Activated T-helper 17 cell treated with anti-CD3 and anti-CD28 coated beads, Interleukin-2, amount 50 U/mL, for 72 hours (primary cell): ENCODE measurements at regions not wholly inside any gene's neighbourhood (a gene's known extent, or its start where the extent isn't known, plus 50 kb on each side); places are given as distances from the start of the nearest gene placed in this dataset.

Source experiments
- ATAC-seq: fragments of 150-1000 bp; cut with Tn5 transposase; replicated peaks from 2 replicates; pipeline ENCODE4 v1.10.0; 2021; ENCODE audit warnings: mild to moderate bottlenecking, moderate library complexity
- H3K27ac Mint-ChIP-seq: one replicate; pipeline ENCODE4 v1.8.0; 2022; ENCODE audit warnings: mixed read lengths
- H3K27me3 Mint-ChIP-seq: one replicate; pipeline ENCODE4 v1.8.0; 2022; ENCODE audit warnings: mixed read lengths
- H3K36me3 Mint-ChIP-seq: one replicate; pipeline ENCODE4 v1.8.0; 2022; ENCODE audit warnings: low read depth, mild to moderate bottlenecking, mixed read lengths
- H3K4me1 Mint-ChIP-seq: one replicate; pipeline ENCODE4 v1.8.0; 2022; ENCODE audit warnings: mixed read lengths
- H3K4me3 Mint-ChIP-seq: one replicate; pipeline ENCODE4 v1.8.0; 2022; ENCODE audit warnings: mild to moderate bottlenecking, mixed read lengths
- H3K9me3 Mint-ChIP-seq: one replicate; pipeline ENCODE4 v1.8.0; 2022; ENCODE audit warnings: mixed read lengths

DNA sequence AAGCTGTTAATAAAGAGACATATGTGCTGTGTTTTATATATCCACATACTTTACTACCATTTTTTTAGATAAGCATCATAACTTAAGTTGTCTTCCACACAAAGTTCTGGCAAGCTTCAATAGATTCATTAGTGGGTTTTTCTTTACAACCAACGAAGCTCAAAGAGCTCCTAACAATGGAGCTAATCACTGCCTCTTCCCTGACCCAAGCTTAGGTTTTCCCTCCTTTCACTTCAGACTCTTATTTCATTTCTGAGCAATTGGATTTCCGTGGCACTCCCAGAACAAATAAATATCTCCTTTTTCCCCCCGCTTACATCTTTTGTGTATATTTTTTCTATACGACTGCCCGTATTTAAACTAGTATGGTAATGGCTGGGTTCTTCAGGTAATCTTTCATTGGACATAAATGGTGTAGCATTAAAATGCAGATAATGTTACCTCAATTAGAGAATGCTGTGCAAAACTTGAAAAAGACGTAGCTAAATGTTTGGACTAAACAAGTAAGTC is 275.5 kb upstream of the TMEM161B start:
- Mint-ChIP-seq H3K9me3 (no peaks in the 10 kb centered on the region), H3K36me3 (no peaks in the 10 kb centered on the region), H3K4me3 (no peak overlapping the region), H3K4me1 (no peaks in the 10 kb centered on the region), H3K27ac (no peak overlapping the region), H3K27me3 (peaks cover 11% of the 10 kb centered on the region)
- ATAC-seq: no peak

DNA sequence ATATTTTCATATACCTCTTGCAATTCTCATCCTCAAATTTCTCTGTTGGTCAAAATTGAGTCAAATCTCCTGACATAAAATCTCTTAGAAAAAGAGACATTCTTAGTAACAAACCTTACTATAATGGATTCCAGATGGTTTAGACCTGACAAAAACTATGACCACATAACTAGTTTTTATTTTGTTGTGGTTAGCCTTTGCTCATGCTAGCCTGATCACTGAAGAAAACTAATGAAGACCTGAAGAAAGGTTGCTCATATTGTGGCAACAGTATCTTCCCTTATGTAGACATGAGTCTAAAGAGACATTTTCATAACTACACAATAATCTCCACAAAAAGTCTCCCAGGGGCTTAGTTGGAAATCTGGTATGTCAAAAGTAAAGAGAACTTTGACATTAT is 274.1 kb upstream of the TMEM161B start:
- Mint-ChIP-seq H3K27ac (no peak overlapping the region), H3K4me3 (no peak overlapping the region), H3K36me3 (no peaks in the 10 kb centered on the region), H3K27me3 (peaks cover 11% of the 10 kb centered on the region), H3K9me3 (no peaks in the 10 kb centered on the region), H3K4me1 (no peaks in the 10 kb centered on the region)
- ATAC-seq: no peak

DNA sequence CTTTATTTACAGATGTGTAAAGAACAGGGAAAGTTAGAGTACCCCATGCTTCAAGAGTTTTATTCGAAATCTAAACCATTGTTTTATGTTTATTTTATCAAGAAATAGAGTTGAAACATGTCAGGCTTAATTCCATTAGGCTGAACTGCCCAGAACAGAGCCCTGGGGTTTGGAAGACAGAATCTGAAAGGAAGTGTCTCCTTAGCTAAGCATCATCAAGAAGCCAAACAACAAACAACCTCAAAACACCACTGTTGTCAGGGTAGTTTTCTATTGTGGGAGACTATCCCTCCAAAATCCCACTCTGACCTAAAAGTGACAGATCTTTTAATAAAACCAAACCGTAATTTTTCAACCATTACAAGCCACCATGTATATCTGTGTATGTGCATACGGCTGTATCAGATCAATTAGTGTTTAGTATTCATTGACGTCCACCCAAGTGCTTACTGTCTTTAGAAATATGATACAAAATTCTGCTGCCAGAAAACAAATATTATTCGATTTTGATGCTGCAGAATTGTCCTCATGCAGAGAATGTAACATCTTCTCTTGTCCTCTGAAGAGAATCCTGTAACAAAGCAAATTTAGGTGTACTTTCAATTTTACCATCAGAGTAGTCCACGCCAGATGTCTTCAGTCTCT is 271.9 kb upstream of the TMEM161B start:
- Mint-ChIP-seq H3K4me1 (no peaks in the 10 kb centered on the region), H3K27me3 (peaks cover 18% of the 10 kb centered on the region), H3K9me3 (no peaks in the 10 kb centered on the region), H3K4me3 (no peak overlapping the region), H3K36me3 (no peaks in the 10 kb centered on the region), H3K27ac (no peak overlapping the region)
- ATAC-seq: no peak

DNA sequence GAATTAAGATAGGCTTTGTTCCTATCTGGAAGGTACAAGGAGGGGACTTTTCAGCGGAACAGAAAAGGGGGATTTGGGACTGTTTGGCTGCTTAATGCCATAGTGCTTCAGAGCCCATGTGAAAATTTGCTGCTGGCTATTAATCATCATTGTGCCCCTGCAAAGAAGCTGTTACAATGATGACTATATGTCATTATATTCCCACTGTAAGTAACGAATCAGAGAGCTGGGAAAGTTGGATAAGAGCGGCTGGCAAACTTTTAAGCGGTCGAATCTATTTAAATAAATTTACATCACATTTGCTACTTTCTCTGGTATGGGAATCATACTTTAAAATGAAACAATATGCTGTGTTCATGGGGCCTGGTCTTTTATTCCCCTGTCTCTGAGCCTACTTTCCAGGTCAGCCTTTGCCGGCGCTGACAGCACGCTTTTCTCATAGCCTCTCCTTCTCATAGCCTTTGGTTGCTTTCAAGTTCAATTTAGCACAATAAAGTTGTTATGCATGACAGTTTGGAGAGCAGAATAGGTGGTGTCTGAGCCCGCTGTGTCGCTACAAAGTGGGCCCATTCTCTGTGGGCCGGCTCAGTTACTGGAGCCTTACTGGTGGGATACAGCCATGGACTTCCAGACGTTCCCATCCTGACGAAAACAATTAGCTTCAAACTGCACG is 271.2 kb upstream of the TMEM161B start:
- no peaks in the 10 kb centered on the region for H3K9me3 Mint-ChIP-seq
- no peaks in the 10 kb centered on the region for H3K4me1 Mint-ChIP-seq
- no peak for ATAC-seq
- no peak overlapping the region for H3K4me3 Mint-ChIP-seq
- no peaks in the 10 kb centered on the region for H3K36me3 Mint-ChIP-seq
- H3K27me3 Mint-ChIP-seq: peaks cover 15% of the 10 kb centered on the region
- no peak overlapping the region for H3K27ac Mint-ChIP-seq

DNA sequence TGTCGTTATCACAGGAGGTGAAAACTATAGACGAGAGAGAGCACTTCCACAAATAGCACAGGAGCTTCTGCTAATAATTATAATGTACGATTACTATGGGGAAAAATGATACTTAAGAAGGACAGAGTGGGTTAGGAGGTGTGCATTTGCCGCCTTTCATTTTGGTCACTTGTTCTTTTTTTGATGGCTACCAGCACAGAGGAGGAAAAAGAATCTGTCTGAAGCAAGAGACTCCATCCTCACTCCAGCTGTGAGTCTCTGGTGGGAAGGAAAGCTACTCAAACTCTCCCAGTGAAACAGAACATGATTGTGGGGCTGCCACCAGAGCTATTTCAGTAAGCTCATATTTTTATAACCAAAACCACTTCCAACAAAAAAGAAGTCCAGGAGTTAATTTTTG is 270.4 kb upstream of the TMEM161B start:
- H3K27ac Mint-ChIP-seq: no peak overlapping the region
- no peaks in the 10 kb centered on the region for H3K9me3 Mint-ChIP-seq
- no peak for ATAC-seq
- H3K36me3 Mint-ChIP-seq: no peaks in the 10 kb centered on the region
- H3K4me3 Mint-ChIP-seq: no peak overlapping the region
- no peaks in the 10 kb centered on the region for H3K4me1 Mint-ChIP-seq
- peaks cover 16% of the 10 kb centered on the region for H3K27me3 Mint-ChIP-seq

DNA sequence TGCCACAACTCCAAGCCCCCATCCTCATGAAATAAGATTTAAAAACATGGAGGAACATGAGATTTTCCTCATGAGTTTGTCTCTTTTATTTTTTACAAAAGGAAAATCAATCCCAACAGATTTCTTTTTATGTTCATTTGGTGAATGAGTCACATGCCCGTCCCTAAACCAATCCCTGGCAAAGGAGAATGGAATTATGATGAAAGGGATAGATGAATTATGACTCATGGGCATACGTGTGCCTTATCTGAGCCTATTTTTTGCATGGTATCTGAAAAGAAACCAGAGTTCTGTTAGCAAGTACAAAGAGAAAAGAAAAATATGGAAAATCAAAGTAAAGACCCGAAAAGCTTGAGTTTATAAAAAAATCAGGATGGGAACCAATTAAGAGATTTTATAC is 267.5 kb upstream of the TMEM161B start:
- Mint-ChIP-seq H3K27me3 (peaks cover 30% of the 10 kb centered on the region), H3K4me1 (no peaks in the 10 kb centered on the region), H3K4me3 (no peak overlapping the region), H3K36me3 (no peaks in the 10 kb centered on the region), H3K27ac (no peak overlapping the region), H3K9me3 (peaks cover 5% of the 10 kb centered on the region)
- ATAC-seq: no peak

DNA sequence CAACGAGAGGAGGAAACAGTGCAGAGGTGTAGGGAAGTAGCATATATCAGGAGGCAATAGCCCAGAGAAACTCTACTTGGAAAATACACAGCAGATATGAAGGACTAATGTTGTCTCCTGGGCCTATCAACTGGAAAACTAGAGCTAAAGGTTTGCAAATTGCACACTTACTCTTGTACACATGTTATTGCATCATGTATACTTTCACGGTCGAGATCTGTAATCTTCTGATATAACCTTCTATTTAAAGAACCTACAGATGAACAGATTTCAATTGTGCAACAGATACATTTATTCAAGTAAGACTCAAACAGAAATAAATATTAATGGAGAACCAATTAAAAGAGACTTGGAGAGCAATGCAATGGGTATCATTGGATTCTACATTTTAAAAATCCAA is 256.3 kb upstream of the TMEM161B start:
- H3K27me3 Mint-ChIP-seq: peaks cover 4% of the 10 kb centered on the region
- H3K27ac Mint-ChIP-seq: no peak overlapping the region
- no peak overlapping the region for H3K4me3 Mint-ChIP-seq
- no peaks in the 10 kb centered on the region for H3K4me1 Mint-ChIP-seq
- no peaks in the 10 kb centered on the region for H3K36me3 Mint-ChIP-seq
- no peak for ATAC-seq
- no peaks in the 10 kb centered on the region for H3K9me3 Mint-ChIP-seq

DNA sequence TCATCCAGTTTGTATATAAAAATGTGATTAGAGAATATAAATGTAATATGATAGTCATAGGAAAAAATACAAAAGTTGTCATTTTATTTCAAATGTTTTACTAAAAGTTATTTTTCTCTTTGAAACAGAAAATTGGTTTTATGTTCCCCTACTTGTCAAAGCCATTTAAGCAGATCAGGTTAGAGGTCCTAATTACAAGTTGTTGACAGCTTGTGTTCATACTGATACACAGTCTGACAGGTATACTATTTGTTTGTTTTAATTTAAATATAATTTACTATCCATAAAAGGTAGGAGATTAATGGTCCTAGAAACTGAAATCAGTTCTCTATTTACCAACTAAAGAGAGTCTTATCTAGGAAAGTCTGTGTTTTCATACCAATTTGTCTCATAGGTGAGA is 250.4 kb upstream of the TMEM161B start:
- Mint-ChIP-seq H3K4me1 (no peaks in the 10 kb centered on the region), H3K4me3 (no peak overlapping the region), H3K27ac (no peak overlapping the region), H3K27me3 (peaks cover 8% of the 10 kb centered on the region), H3K9me3 (no peaks in the 10 kb centered on the region), H3K36me3 (no peaks in the 10 kb centered on the region)
- ATAC-seq: no peak

DNA sequence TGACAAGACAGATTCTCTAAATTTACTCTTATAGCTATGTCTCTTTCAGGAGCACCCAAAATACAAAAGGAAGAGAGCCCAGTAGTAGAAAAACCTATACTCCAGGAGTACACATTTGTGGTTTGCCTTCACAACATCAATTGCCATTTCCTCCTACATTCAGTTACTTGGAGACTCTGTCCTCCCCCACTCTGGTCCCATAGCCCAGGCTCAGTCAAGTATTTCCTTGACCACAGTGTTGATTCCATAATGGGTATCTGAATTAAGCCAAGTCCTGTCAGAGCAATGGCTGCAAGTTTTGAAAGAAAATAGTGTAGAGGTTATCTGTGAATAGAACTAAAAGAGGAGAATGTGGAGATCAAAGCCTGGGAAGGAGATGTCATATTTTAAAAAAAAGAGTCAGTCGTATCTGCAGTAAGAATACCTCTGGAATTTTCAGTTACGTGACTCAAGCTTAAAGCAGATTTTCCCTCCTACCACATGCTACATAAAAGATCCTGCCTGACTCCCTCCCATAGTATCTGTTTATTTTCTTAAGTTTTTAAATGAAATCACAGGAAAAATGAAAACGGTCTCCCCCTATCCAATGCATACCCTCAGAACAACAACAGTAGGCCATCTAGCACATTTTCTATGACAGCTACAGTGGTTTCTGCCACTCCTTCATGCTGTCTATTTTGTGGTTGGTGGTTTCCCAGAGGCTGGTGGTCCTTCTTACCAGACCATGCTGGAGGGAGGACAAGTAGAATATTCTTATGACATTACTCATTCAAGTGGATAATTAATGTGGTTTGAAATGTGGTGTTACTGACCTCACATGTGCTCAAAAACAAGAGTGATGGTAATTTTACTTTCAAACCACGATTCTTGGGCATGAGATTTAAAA is 249.7 kb upstream of the TMEM161B start:
- no peaks in the 10 kb centered on the region for H3K4me1 Mint-ChIP-seq
- no peak overlapping the region for H3K27ac Mint-ChIP-seq
- no peaks in the 10 kb centered on the region for H3K36me3 Mint-ChIP-seq

DNA sequence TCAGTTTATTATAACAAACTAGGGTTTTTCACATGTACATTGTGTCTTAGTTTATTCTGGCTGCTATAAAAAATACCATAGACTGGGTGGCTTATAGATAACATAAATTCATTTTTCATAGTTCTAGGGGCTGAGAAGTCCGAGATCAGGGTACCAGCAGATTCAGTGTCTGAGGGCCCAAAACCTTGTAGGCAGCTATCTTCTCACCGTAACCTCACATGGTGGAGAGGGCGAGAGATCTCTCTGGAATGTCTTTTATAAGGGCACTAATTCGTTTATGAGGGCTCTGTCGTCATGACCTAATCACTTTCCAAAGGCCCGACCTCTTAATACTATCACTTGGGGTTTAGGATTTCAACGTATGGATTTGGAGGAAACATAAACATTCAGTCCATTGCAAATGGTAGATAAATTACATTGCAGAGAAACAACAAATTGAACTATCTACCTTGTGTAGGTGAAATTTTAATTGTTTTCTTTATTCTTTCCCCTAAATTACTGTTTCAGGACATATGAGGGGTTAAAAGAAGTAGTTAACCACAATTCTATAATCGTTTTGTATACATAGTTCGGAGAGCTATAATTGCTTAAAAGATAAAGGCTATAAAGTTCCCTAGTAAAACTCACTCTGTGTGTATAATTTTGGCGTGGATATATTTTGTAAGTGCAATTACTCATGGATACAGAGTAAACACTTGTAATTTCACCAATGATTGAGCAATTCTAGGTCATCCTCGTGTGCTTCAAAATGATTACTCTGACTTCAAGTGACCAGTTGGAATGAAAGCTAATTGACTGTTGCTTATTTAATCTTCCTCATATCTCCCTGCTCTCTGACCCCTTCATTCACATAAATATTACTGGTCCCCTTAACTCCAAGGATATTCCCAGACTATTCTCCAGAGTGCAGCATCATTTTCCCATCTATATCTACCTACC is 247.5 kb upstream of the TMEM161B start:
- Mint-ChIP-seq H3K27me3 (peaks cover 8% of the 10 kb centered on the region), H3K9me3 (no peaks in the 10 kb centered on the region), H3K4me1 (no peaks in the 10 kb centered on the region), H3K27ac (no peak overlapping the region), H3K4me3 (no peak overlapping the region), H3K36me3 (no peaks in the 10 kb centered on the region)
- ATAC-seq: no peak

More for the DNA sequence above, 249.7 kb upstream of the TMEM161B start:
- Mint-ChIP-seq H3K4me3 (no peak overlapping the region), H3K27me3 (peaks cover 8% of the 10 kb centered on the region), H3K9me3 (no peaks in the 10 kb centered on the region)
- ATAC-seq: no peak

DNA sequence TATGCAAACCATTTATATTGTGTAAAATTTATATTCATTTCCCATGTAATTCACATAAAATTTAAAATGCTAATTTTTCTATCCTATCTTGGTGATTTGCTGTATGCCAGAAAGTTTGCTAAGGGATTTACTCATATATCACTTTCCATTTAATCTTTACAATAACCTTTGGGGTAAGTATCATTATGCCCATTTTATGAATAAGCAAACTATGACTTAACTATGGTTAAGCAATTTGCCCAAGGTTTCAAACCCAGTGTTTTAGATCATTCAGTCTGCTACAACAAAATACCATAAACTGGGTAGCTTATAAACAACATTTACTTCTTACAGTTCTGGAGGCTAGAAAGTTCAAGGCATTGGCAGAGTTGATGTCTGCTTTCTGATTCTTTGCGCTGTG is 246.4 kb upstream of the TMEM161B start:
- H3K4me1 Mint-ChIP-seq: no peaks in the 10 kb centered on the region
- no peaks in the 10 kb centered on the region for H3K9me3 Mint-ChIP-seq
- H3K4me3 Mint-ChIP-seq: no peak overlapping the region
- H3K36me3 Mint-ChIP-seq: no peaks in the 10 kb centered on the region
- no peak overlapping the region for H3K27ac Mint-ChIP-seq
- H3K27me3 Mint-ChIP-seq: peaks cover 4% of the 10 kb centered on the region
- no peak for ATAC-seq

DNA sequence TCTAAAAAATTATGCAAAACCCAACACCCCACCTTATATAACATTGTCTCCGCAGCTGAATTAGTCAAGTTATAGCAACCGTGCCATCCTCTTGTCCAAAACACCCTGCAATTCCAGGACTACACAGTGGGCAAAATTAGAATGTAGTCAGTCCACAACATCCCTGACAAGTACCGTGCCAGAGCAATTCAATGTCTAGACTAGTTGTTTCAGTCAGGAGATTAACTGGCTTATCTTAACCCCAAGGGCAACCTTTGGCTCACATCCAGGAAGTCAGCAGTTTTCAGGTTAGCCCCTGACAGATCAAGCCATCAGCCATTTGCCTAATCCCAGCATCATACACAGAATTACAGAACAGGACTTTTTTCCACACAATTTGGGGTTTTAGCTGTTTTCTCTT is 240.8 kb upstream of the TMEM161B start:
- no peaks in the 10 kb centered on the region for H3K4me1 Mint-ChIP-seq
- H3K27ac Mint-ChIP-seq: no peak overlapping the region
- H3K4me3 Mint-ChIP-seq: no peak overlapping the region
- H3K9me3 Mint-ChIP-seq: no peaks in the 10 kb centered on the region
- no peaks in the 10 kb centered on the region for H3K27me3 Mint-ChIP-seq
- H3K36me3 Mint-ChIP-seq: no peaks in the 10 kb centered on the region
- no peak for ATAC-seq

DNA sequence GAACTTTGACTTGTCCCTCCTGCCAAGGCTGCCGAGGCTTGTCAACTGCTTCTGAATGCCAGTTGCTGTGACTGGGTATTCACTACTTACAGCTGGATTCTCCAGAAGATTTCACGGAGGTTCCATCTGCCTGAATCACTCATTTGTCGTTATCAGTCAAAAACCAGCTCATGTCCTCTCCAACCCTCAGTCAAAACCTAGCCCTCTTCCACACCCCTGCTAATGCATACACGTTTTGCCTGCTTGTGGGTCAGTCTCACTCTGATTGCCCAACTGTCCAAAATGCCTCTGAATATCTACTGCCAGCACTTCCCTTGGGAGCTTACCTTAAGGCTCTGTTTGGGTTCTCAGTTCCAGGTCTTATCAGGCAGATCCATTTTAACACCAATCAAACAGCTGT is 238.6 kb upstream of the TMEM161B start:
- H3K27me3 Mint-ChIP-seq: no peaks in the 10 kb centered on the region
- no peak for ATAC-seq

DNA sequence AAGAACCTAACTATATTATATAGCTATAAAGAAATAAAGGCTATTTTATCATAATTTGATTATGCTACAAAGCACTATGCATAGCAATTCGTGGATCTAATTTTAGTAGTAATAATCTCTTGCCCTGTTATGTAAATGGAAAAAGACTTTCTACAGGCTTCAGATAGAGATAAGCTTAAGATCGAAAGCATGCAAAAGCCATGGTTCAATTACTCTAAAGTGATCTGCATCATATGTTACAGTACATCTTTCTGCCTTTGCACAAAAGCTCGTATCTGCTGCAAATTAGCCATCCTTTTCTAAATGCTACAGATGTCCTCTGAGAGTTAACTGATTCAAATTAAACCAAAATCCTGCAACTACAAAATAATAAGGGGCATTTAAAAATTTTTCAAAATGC is 234.8 kb upstream of the TMEM161B start:
- Mint-ChIP-seq H3K27ac (no peak overlapping the region), H3K27me3 (peaks cover 3% of the 10 kb centered on the region), H3K9me3 (no peaks in the 10 kb centered on the region), H3K4me3 (peak overlapping the region; percentile 85), H3K4me1 (no peaks in the 10 kb centered on the region), H3K36me3 (no peaks in the 10 kb centered on the region)
- no peak for ATAC-seq

More for the DNA sequence above, 238.6 kb upstream of the TMEM161B start:
- Mint-ChIP-seq H3K36me3 (no peaks in the 10 kb centered on the region), H3K4me3 (no peak overlapping the region), H3K27ac (no peak overlapping the region), H3K4me1 (no peaks in the 10 kb centered on the region), H3K9me3 (no peaks in the 10 kb centered on the region)
